ENCODE measurements at regions not wholly inside any gene's neighbourhood (a gene's known extent, or its start where the extent isn't known, plus 50 kb on each side); places are given as distances from the start of the nearest gene placed in this dataset.

- TF ChIP-seq FOXM1 (IDR thresholded peaks at IDR 0.05; ENCODE audit: borderline replicate concordance, low read depth): no peak
- TF ChIP-seq EP300 (IDR thresholded peaks at IDR 0.05; ENCODE audit: borderline replicate concordance): no peak
- TF ChIP-seq ZBTB7A (IDR thresholded peaks at IDR 0.05; ENCODE audit: low read depth): no peak
- no peak for TF ChIP-seq NFIC (IDR thresholded peaks at IDR 0.05)
- no peak for TF ChIP-seq TAF1 (IDR thresholded peaks at IDR 0.05; ENCODE audit: low read depth)
- TF ChIP-seq MAX (IDR thresholded peaks at IDR 0.05): no peak
- TF ChIP-seq EGR1 (IDR thresholded peaks at IDR 0.05): no peak
- TF ChIP-seq TCF12 (IDR thresholded peaks at IDR 0.05; ENCODE audit: low read depth): no peak
These were observed 87.4 kb upstream of the PAPPA start for GRCh38 chr9:116066221-116066620.

GRCh38 chr9:116067566-116067965 is 86.0 kb upstream of the PAPPA start:
- no peak for TF ChIP-seq RAD21 (IDR thresholded peaks at IDR 0.05; ENCODE audit: low read depth)
- TF ChIP-seq ZBTB7A (IDR thresholded peaks at IDR 0.05; ENCODE audit: low read depth): no peak
- TF ChIP-seq FOXM1 (IDR thresholded peaks at IDR 0.05; ENCODE audit: borderline replicate concordance, low read depth): no peak

- TF ChIP-seq ZBTB7A (IDR thresholded peaks at IDR 0.05; ENCODE audit: low read depth) (no peak), TEAD4 (IDR thresholded peaks at IDR 0.05) (no peak), TAF1 (IDR thresholded peaks at IDR 0.05; ENCODE audit: low read depth) (no peak), TCF12 (IDR thresholded peaks at IDR 0.05; ENCODE audit: low read depth) (no peak), YY1 (IDR thresholded peaks at IDR 0.05; ENCODE audit: low read depth) (no peak)
These were observed 83.2 kb upstream of the PAPPA start for GRCh38 chr9:116070256-116070914.

GRCh38 chr9:116072046-116072445 is 81.5 kb upstream of the PAPPA start:
- no peak for TF ChIP-seq TEAD4 (IDR thresholded peaks at IDR 0.05)
- no peak for TF ChIP-seq TCF12 (IDR thresholded peaks at IDR 0.05; ENCODE audit: low read depth)
- no peak for TF ChIP-seq EGR1 (IDR thresholded peaks at IDR 0.05)
- TF ChIP-seq NFIC (IDR thresholded peaks at IDR 0.05): no peak
- no peak for TF ChIP-seq CEBPB (IDR thresholded peaks at IDR 0.05)
- no peak for TF ChIP-seq RAD21 (IDR thresholded peaks at IDR 0.05; ENCODE audit: low read depth)
- TF ChIP-seq USF1 (IDR thresholded peaks at IDR 0.05): no peak
- no peak for TF ChIP-seq YY1 (IDR thresholded peaks at IDR 0.05; ENCODE audit: low read depth)
- no peak for TF ChIP-seq MAX (IDR thresholded peaks at IDR 0.05)
- TF ChIP-seq FOXM1 (IDR thresholded peaks at IDR 0.05; ENCODE audit: borderline replicate concordance, low read depth): no peak
- no peak for TF ChIP-seq EP300 (IDR thresholded peaks at IDR 0.05; ENCODE audit: borderline replicate concordance)

GRCh38 chr9:116073826-116074225 is 79.8 kb upstream of the PAPPA start:
- TF ChIP-seq MAX (IDR thresholded peaks at IDR 0.05) (no peak), CREB1 (IDR thresholded peaks at IDR 0.05; ENCODE audit: low read depth) (no peak), RAD21 (IDR thresholded peaks at IDR 0.05; ENCODE audit: low read depth) (no peak), TEAD4 (IDR thresholded peaks at IDR 0.05) (no peak), NFIC (IDR thresholded peaks at IDR 0.05) (no peak), CEBPB (IDR thresholded peaks at IDR 0.05) (no peak), EGR1 (IDR thresholded peaks at IDR 0.05) (no peak), FOXM1 (IDR thresholded peaks at IDR 0.05; ENCODE audit: borderline replicate concordance, low read depth) (no peak), USF1 (IDR thresholded peaks at IDR 0.05) (no peak), TAF1 (IDR thresholded peaks at IDR 0.05; ENCODE audit: low read depth) (no peak), EP300 (IDR thresholded peaks at IDR 0.05; ENCODE audit: borderline replicate concordance) (no peak), TCF12 (IDR thresholded peaks at IDR 0.05; ENCODE audit: low read depth) (no peak), REST (IDR thresholded peaks at IDR 0.05; ENCODE audit: low read depth) (no peak), YY1 (IDR thresholded peaks at IDR 0.05; ENCODE audit: low read depth) (no peak)

- TF ChIP-seq USF1 (IDR thresholded peaks at IDR 0.05) (no peak), REST (IDR thresholded peaks at IDR 0.05; ENCODE audit: low read depth) (no peak), CEBPB (IDR thresholded peaks at IDR 0.05) (no peak), TEAD4 (IDR thresholded peaks at IDR 0.05) (no peak), TAF1 (IDR thresholded peaks at IDR 0.05; ENCODE audit: low read depth) (no peak), ZBTB7A (IDR thresholded peaks at IDR 0.05; ENCODE audit: low read depth) (no peak), EGR1 (IDR thresholded peaks at IDR 0.05) (no peak), MAX (IDR thresholded peaks at IDR 0.05) (no peak), YY1 (IDR thresholded peaks at IDR 0.05; ENCODE audit: low read depth) (no peak), CREB1 (IDR thresholded peaks at IDR 0.05; ENCODE audit: low read depth) (no peak), TCF12 (IDR thresholded peaks at IDR 0.05; ENCODE audit: low read depth) (no peak), RAD21 (IDR thresholded peaks at IDR 0.05; ENCODE audit: low read depth) (no peak), EP300 (IDR thresholded peaks at IDR 0.05; ENCODE audit: borderline replicate concordance) (no peak), FOXM1 (IDR thresholded peaks at IDR 0.05; ENCODE audit: borderline replicate concordance, low read depth) (no peak), NFIC (IDR thresholded peaks at IDR 0.05) (no peak)
These were observed 78.9 kb upstream of the PAPPA start for GRCh38 chr9:116074658-116075057.
